Nephron progenitor cell (in vitro differentiated cells): ENCODE measurements at regions not wholly inside any gene's neighbourhood (a gene's known extent, or its start where the extent isn't known, plus 50 kb on each side); places are given as distances from the start of the nearest gene placed in this dataset.
A peak's percentile ranks its signal among the peaks of the same experiment; 100 is the strongest.

Source experiments
- DNase-seq: peaks from one replicate; pipeline ENCODE4 v3.0.0; 2021
- H3K27ac Mint-ChIP-seq: 2 replicates; pipeline ENCODE4 v1.8.0; 2021; ENCODE audit warnings: mild to moderate bottlenecking, moderate library complexity, mixed read lengths
- H3K27me3 Mint-ChIP-seq: 2 replicates; pipeline ENCODE4 v1.8.0; 2021; ENCODE audit warnings: mild to moderate bottlenecking, low read depth, mixed read lengths; ENCODE audit not compliant: poor library complexity
- H3K36me3 Mint-ChIP-seq: 2 replicates; pipeline ENCODE4 v1.8.0; 2021; ENCODE audit warnings: low read depth, mixed read lengths
- H3K4me1 Mint-ChIP-seq: 2 replicates; pipeline ENCODE4 v1.8.0; 2021; ENCODE audit warnings: mixed read lengths
- H3K4me3 Mint-ChIP-seq: 2 replicates; pipeline ENCODE4 v1.8.0; 2021; ENCODE audit warnings: mild to moderate bottlenecking, moderate library complexity, mixed read lengths
- H3K9me3 Mint-ChIP-seq: 2 replicates; pipeline ENCODE4 v1.8.0; 2021; ENCODE audit warnings: mild to moderate bottlenecking, moderate library complexity, mixed read lengths
- TF ChIP-seq, protein P1 (sequence below): fragments of 200-600 bp; sonication (generic); IDR thresholded peaks from 2 replicates; pipeline ENCODE4 v1.5.0; 2021; ENCODE audit warnings: antibody characterized with exemption

GRCh38 chr7:26076691-26077090, 75.3 kb upstream of the NFE2L3 start:
- Mint-ChIP-seq H3K9me3 (no peaks in the 10 kb centered on the region), H3K4me1 (peaks cover 48% of the 10 kb centered on the region), H3K4me3 (no peak overlapping the region), H3K27ac (no peak overlapping the region), H3K27me3 (peaks cover 4% of the 10 kb centered on the region), H3K36me3 (no peaks in the 10 kb centered on the region)
- TF ChIP-seq, protein P1, sequence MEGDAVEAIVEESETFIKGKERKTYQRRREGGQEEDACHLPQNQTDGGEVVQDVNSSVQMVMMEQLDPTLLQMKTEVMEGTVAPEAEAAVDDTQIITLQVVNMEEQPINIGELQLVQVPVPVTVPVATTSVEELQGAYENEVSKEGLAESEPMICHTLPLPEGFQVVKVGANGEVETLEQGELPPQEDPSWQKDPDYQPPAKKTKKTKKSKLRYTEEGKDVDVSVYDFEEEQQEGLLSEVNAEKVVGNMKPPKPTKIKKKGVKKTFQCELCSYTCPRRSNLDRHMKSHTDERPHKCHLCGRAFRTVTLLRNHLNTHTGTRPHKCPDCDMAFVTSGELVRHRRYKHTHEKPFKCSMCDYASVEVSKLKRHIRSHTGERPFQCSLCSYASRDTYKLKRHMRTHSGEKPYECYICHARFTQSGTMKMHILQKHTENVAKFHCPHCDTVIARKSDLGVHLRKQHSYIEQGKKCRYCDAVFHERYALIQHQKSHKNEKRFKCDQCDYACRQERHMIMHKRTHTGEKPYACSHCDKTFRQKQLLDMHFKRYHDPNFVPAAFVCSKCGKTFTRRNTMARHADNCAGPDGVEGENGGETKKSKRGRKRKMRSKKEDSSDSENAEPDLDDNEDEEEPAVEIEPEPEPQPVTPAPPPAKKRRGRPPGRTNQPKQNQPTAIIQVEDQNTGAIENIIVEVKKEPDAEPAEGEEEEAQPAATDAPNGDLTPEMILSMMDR = no peak
- DNase-seq = no peak

- Mint-ChIP-seq H3K9me3 (no peaks in the 10 kb centered on the region), H3K36me3 (no peaks in the 10 kb centered on the region), H3K4me3 (peak overlapping the region; percentile 40), H3K4me1 (peaks cover 54% of the 10 kb centered on the region), H3K27ac (no peak overlapping the region), H3K27me3 (peaks cover 4% of the 10 kb centered on the region)
- TF ChIP-seq, protein P1 = peak; percentile 40
- peak; percentile 87 for DNase-seq
Measured at GRCh38 chr7:26078437-26079336, 73.3 kb upstream of the NFE2L3 start.

- H3K4me3 Mint-ChIP-seq = no peak overlapping the region
Measured at GRCh38 chr7:26081638-26082037, 70.4 kb upstream of the NFE2L3 start.

GRCh38 chr7:26083113-26083512, 68.9 kb upstream of the NFE2L3 start:
- Mint-ChIP-seq H3K36me3 (no peaks in the 10 kb centered on the region), H3K27ac (peak overlapping the region; percentile 83), H3K9me3 (no peaks in the 10 kb centered on the region), H3K4me3 (no peak overlapping the region), H3K4me1 (peaks cover 56% of the 10 kb centered on the region), H3K27me3 (peaks cover 4% of the 10 kb centered on the region)
- TF ChIP-seq, protein P1 = no peak
- no peak for DNase-seq

More at GRCh38 chr7:26081638-26082037, 70.4 kb upstream of the NFE2L3 start:
- Mint-ChIP-seq H3K36me3 (no peaks in the 10 kb centered on the region), H3K27me3 (peaks cover 4% of the 10 kb centered on the region), H3K4me1 (peaks cover 62% of the 10 kb centered on the region), H3K27ac (no peak overlapping the region), H3K9me3 (no peaks in the 10 kb centered on the region)
- DNase-seq = no peak
- TF ChIP-seq, protein P1 = no peak

- Mint-ChIP-seq H3K9me3 (no peaks in the 10 kb centered on the region), H3K4me3 (no peak overlapping the region), H3K4me1 (peaks cover 48% of the 10 kb centered on the region), H3K36me3 (no peaks in the 10 kb centered on the region), H3K27ac (no peak overlapping the region), H3K27me3 (peaks cover 2% of the 10 kb centered on the region)
- TF ChIP-seq, protein P1 = no peak
- no peak for DNase-seq
Measured at GRCh38 chr7:26084418-26084817, 67.6 kb upstream of the NFE2L3 start.

DNA sequence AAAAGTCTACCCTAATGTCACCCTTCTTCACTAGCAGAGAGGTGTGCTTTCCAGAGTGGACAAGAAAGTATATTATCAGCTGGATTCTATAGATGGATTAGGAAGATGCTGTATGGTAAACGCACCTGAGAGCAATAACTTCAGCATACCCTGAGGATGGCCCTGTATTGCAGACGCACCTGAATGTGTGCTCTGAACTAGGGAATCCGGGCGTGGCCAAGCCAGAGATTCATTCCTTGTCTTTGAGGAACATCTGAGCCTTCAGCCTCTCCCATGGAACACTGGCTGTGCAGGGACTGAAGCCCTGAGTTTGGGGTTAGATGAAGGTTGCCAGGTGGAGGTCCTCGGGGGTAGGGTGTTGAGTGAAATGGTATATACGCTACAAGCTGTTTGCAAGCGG, 66.2 kb upstream of the NFE2L3 start:
- Mint-ChIP-seq H3K9me3 (no peaks in the 10 kb centered on the region), H3K4me1 (peaks cover 37% of the 10 kb centered on the region), H3K4me3 (no peak overlapping the region), H3K27me3 (no peaks in the 10 kb centered on the region), H3K27ac (no peak overlapping the region), H3K36me3 (no peaks in the 10 kb centered on the region)
- no peak for DNase-seq
- TF ChIP-seq, protein P1 = no peak
